ENCODE measurements at regions not wholly inside any gene's neighbourhood (a gene's known extent, or its start where the extent isn't known, plus 50 kb on each side); places are given as distances from the start of the nearest gene placed in this dataset.

DNA sequence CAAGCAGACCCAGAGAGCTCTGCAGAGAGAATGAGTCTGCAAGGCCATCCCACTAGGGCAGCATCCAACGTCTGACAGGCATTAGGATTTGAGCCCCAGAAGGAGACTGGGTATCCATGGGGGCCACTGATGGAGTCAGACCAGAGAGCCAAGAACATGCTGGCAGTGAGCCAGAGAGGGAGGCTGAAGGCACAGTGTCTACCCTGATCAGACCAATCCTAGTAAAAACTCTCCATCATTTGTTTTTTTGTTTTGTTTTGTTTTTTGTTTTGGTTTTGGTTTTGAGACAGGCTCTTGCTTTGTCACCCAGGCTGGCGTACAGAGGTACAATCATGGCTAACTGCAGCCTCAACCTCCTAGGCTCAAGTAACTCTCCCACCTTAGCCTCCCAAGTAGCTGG, 133.1 kb upstream of the LYZL2 start:
- no peaks in the 10 kb centered on the region for H3K27me3 ChIP-seq (ENCODE audit: insufficient read depth, low read length, poor library complexity, severe bottlenecking)
- H3K4me3 ChIP-seq (ENCODE audit: low read length, poor library complexity, severe bottlenecking) = no peak overlapping the region
- no peaks in the 10 kb centered on the region for H3K9me2 ChIP-seq (replicated peaks; ENCODE audit: low read depth, low read length)
- no peak overlapping the region for H3K9ac ChIP-seq (ENCODE audit: low read depth, low read length, poor library complexity, severe bottlenecking)
- peaks cover 3% of the 10 kb centered on the region; the same call in 1 of the 2 replicates for H3K9me3 ChIP-seq (ENCODE audit: insufficient read depth, low read depth, low read length)
- H4K20me1 ChIP-seq (ENCODE audit: insufficient read depth, low read length, poor library complexity, severe bottlenecking) = no peaks in the 10 kb centered on the region
- H3F3A ChIP-seq (ENCODE audit: low read depth) = no peaks in the 10 kb centered on the region
- no peaks in the 10 kb centered on the region for H3K36me3 ChIP-seq (ENCODE audit: insufficient read depth, low read length)
- no peaks in the 10 kb centered on the region for H3K79me2 ChIP-seq (ENCODE audit: insufficient read depth, low read length)
- H2AFZ ChIP-seq (ENCODE audit: low read length) = no peak overlapping the region
- H3K4me2 ChIP-seq (ENCODE audit: low read depth, low read length, poor library complexity, severe bottlenecking) = no peak overlapping the region
- H3K4me1 ChIP-seq (ENCODE audit: insufficient read depth, low read length, poor library complexity, severe bottlenecking) = no peaks in the 10 kb centered on the region
- TF ChIP-seq, protein P1, sequence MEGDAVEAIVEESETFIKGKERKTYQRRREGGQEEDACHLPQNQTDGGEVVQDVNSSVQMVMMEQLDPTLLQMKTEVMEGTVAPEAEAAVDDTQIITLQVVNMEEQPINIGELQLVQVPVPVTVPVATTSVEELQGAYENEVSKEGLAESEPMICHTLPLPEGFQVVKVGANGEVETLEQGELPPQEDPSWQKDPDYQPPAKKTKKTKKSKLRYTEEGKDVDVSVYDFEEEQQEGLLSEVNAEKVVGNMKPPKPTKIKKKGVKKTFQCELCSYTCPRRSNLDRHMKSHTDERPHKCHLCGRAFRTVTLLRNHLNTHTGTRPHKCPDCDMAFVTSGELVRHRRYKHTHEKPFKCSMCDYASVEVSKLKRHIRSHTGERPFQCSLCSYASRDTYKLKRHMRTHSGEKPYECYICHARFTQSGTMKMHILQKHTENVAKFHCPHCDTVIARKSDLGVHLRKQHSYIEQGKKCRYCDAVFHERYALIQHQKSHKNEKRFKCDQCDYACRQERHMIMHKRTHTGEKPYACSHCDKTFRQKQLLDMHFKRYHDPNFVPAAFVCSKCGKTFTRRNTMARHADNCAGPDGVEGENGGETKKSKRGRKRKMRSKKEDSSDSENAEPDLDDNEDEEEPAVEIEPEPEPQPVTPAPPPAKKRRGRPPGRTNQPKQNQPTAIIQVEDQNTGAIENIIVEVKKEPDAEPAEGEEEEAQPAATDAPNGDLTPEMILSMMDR (conservative IDR thresholded peaks at IDR 0.05; ENCODE audit: low read length) = no peak
- no peak for TF ChIP-seq EZH2phosphoT487 (IDR thresholded peaks at IDR 0.05; ENCODE audit: borderline replicate concordance)

DNA sequence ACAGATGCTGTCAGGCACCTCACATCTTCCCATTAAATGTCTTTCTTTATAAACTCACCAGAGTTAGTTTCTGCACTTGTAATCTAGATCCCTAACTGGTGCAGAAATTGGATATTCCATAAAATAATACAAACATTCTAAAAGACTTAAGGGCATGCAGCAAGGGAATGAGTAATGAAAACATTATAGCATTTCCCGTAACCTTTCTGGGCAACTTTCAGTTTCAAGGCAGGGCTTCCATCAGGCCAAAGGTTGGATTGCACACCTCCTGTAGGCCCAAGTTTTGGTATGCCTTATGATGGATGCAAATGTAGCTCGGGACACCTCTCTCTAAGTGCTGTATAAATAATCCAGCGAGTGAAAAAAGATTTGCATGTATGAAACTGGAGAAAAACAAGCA, 129.9 kb upstream of the LYZL2 start:
- no peak overlapping the region for H3K4me3 ChIP-seq (ENCODE audit: low read length, poor library complexity, severe bottlenecking)
- no peaks in the 10 kb centered on the region for H3K9me2 ChIP-seq (replicated peaks; ENCODE audit: low read depth, low read length)
- H3K4me1 ChIP-seq (ENCODE audit: insufficient read depth, low read length, poor library complexity, severe bottlenecking) = no peaks in the 10 kb centered on the region
- no peaks in the 10 kb centered on the region for H4K20me1 ChIP-seq (ENCODE audit: insufficient read depth, low read length, poor library complexity, severe bottlenecking)
- no peak overlapping the region for H3K4me2 ChIP-seq (ENCODE audit: low read depth, low read length, poor library complexity, severe bottlenecking)
- no peaks in the 10 kb centered on the region for H3K36me3 ChIP-seq (ENCODE audit: insufficient read depth, low read length)
- H3K79me2 ChIP-seq (ENCODE audit: insufficient read depth, low read length) = no peaks in the 10 kb centered on the region
- H3K9ac ChIP-seq (ENCODE audit: low read depth, low read length, poor library complexity, severe bottlenecking) = no peak overlapping the region
- TF ChIP-seq EZH2phosphoT487 (IDR thresholded peaks at IDR 0.05; ENCODE audit: borderline replicate concordance) = no peak
- TF ChIP-seq, protein P1 (conservative IDR thresholded peaks at IDR 0.05; ENCODE audit: low read length) = no peak
- H3F3A ChIP-seq (ENCODE audit: low read depth) = no peaks in the 10 kb centered on the region
- peaks cover 3% of the 10 kb centered on the region; the same call in 1 of the 2 replicates for H3K9me3 ChIP-seq (ENCODE audit: insufficient read depth, low read depth, low read length)
- H2AFZ ChIP-seq (ENCODE audit: low read length) = no peak overlapping the region
- no peaks in the 10 kb centered on the region for H3K27me3 ChIP-seq (ENCODE audit: insufficient read depth, low read length, poor library complexity, severe bottlenecking)

DNA sequence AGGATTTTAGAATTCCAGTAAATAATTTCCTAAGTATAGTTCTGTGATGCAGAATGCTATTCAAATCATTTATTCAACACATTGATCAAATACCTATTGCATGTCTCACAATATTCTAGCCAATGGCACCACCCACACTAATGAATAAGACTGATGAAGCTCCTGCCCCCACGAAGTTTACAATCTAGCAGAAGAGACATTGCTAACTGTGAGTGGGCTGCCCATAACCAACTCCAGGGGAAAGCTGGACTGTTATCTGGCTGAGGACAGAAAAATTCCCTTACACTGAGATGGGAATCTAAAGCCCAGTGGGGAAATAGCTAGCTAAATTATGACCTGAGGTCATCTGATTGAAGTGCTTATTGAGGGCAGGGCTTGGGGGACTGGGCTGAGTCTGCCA, 128.8 kb upstream of the LYZL2 start:
- Histone ChIP-seq H3K4me1 (ENCODE audit: insufficient read depth, low read length, poor library complexity, severe bottlenecking) (no peaks in the 10 kb centered on the region), H3K36me3 (ENCODE audit: insufficient read depth, low read length) (no peaks in the 10 kb centered on the region)
- no peak for TF ChIP-seq EZH2phosphoT487 (IDR thresholded peaks at IDR 0.05; ENCODE audit: borderline replicate concordance)
- TF ChIP-seq, protein P1 (conservative IDR thresholded peaks at IDR 0.05; ENCODE audit: low read length) = no peak

More for the DNA sequence above, 128.8 kb upstream of the LYZL2 start:
- Histone ChIP-seq H3K4me3 (ENCODE audit: low read length, poor library complexity, severe bottlenecking) (no peak overlapping the region), H3K9ac (ENCODE audit: low read depth, low read length, poor library complexity, severe bottlenecking) (no peak overlapping the region), H3F3A (ENCODE audit: low read depth) (no peaks in the 10 kb centered on the region), H3K79me2 (ENCODE audit: insufficient read depth, low read length) (no peaks in the 10 kb centered on the region), H3K4me2 (ENCODE audit: low read depth, low read length, poor library complexity, severe bottlenecking) (no peak overlapping the region), H3K9me3 (ENCODE audit: insufficient read depth, low read depth, low read length) (peaks cover 3% of the 10 kb centered on the region; the same call in 1 of the 2 replicates), H4K20me1 (ENCODE audit: insufficient read depth, low read length, poor library complexity, severe bottlenecking) (no peaks in the 10 kb centered on the region), H2AFZ (ENCODE audit: low read length) (no peak overlapping the region), H3K27me3 (ENCODE audit: insufficient read depth, low read length, poor library complexity, severe bottlenecking) (no peaks in the 10 kb centered on the region), H3K9me2 (replicated peaks; ENCODE audit: low read depth, low read length) (no peaks in the 10 kb centered on the region)
